ENCODE measurements at regions not wholly inside any gene's neighbourhood (a gene's known extent, or its start where the extent isn't known, plus 50 kb on each side); places are given as distances from the start of the nearest gene placed in this dataset.

DNA sequence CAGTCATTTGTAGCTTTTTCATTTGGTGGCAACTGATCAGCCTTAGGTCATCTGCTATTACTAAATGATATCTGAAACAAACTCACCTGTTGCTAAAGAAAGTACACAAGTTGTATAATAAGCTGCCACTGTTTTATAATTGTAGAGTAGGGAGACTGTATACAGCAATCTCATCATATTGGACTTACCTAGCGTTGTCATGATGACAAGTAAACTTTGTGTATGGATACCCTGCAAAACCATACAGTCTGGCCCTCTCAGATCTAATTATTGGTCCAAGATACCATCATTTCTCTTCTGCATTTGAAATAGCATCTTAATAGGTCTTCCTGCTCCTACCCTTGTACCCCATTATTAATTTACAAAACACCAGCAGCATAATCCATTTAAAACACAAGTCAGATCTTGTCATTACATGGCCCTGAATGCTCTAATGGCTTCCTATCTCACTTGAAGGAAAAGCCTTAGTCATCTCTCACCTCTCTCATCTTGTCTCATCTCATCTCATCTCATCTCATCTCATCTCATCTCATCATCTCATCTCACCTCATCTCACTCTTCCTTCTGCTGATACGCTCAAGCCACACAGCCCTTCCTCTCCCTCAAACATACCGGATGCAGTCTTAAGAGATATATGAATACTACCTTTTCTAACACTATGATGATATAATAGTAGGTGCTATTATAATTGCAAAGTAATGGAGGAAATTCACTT is 540.6 kb downstream of the MDFIC start:
- Histone ChIP-seq H3K27ac (ENCODE audit: low read depth, low read length, poor library complexity, severe bottlenecking) (no peak overlapping the region), H2AFZ (ENCODE audit: low read length) (no peak overlapping the region), H3K4me3 (ENCODE audit: low read depth, low read length, poor library complexity, severe bottlenecking) (no peak overlapping the region), H3K36me3 (ENCODE audit: insufficient read depth, low read length) (no peaks in the 10 kb centered on the region), H3K27me3 (ENCODE audit: insufficient read depth, low read length) (no peaks in the 10 kb centered on the region), H3K79me2 (ENCODE audit: insufficient read depth, low read length) (no peaks in the 10 kb centered on the region), H3K9me3 (ENCODE audit: low read length) (no peaks in the 10 kb centered on the region), H3K4me2 (ENCODE audit: low read length) (no peak overlapping the region), H3F3A (ENCODE audit: insufficient read depth, low read length) (no peaks in the 10 kb centered on the region), H3K9me2 (ENCODE audit: low read depth, low read length) (peaks cover 4% of the 10 kb centered on the region; the same call in 1 of the 2 replicates), H3K9ac (ENCODE audit: low read length) (no peak overlapping the region), H4K20me1 (ENCODE audit: insufficient read depth, low read length) (no peaks in the 10 kb centered on the region), H3K4me1 (ENCODE audit: insufficient read depth, low read length, severe bottlenecking) (no peaks in the 10 kb centered on the region)
- TF ChIP-seq, protein P1, sequence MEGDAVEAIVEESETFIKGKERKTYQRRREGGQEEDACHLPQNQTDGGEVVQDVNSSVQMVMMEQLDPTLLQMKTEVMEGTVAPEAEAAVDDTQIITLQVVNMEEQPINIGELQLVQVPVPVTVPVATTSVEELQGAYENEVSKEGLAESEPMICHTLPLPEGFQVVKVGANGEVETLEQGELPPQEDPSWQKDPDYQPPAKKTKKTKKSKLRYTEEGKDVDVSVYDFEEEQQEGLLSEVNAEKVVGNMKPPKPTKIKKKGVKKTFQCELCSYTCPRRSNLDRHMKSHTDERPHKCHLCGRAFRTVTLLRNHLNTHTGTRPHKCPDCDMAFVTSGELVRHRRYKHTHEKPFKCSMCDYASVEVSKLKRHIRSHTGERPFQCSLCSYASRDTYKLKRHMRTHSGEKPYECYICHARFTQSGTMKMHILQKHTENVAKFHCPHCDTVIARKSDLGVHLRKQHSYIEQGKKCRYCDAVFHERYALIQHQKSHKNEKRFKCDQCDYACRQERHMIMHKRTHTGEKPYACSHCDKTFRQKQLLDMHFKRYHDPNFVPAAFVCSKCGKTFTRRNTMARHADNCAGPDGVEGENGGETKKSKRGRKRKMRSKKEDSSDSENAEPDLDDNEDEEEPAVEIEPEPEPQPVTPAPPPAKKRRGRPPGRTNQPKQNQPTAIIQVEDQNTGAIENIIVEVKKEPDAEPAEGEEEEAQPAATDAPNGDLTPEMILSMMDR (IDR thresholded peaks at IDR 0.05; ENCODE audit: low read length): no peak
- TF ChIP-seq EZH2 (IDR thresholded peaks at IDR 0.05; ENCODE audit: borderline replicate concordance, low read length): no peak

DNA sequence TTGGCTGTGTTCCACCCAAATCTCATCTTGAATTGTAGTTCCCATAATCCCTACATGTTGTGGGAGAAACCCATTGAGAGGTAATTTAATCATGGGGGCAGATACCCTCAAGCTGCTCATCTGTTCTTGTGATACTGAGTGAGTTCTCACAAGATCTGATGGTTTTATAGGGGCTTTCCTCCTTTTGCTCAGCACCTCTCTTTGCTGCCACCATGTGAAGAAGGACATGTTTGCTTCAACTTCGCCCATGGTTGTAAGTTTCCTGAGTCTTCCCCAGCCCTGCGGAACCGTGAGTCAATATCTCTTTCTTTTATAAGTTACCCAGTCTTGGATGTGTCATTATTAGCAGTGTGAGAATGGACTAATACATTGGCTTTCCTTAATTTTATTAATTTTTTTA is 527.8 kb downstream of the MDFIC start:
- H3K9me2 ChIP-seq (ENCODE audit: low read depth, low read length): 0 out of 2 replicates have a peak, but pooled peaks cover 3% of the 10 kb centered on the region
- no peak for TF ChIP-seq EZH2 (IDR thresholded peaks at IDR 0.05; ENCODE audit: borderline replicate concordance, low read length)
- TF ChIP-seq, protein P1 (IDR thresholded peaks at IDR 0.05; ENCODE audit: low read length): no peak
- H3K36me3 ChIP-seq (ENCODE audit: insufficient read depth, low read length): no peaks in the 10 kb centered on the region
- no peak overlapping the region for H3K9ac ChIP-seq (ENCODE audit: low read length)
- H3K27ac ChIP-seq (ENCODE audit: low read depth, low read length, poor library complexity, severe bottlenecking): no peak overlapping the region
- H2AFZ ChIP-seq (ENCODE audit: low read length): no peak overlapping the region
- H3K9me3 ChIP-seq (ENCODE audit: low read length): no peaks in the 10 kb centered on the region
- no peaks in the 10 kb centered on the region for H3F3A ChIP-seq (ENCODE audit: insufficient read depth, low read length)
- H3K79me2 ChIP-seq (ENCODE audit: insufficient read depth, low read length): no peaks in the 10 kb centered on the region
- no peaks in the 10 kb centered on the region for H4K20me1 ChIP-seq (ENCODE audit: insufficient read depth, low read length)
- H3K27me3 ChIP-seq (ENCODE audit: insufficient read depth, low read length): no peaks in the 10 kb centered on the region
- H3K4me3 ChIP-seq (ENCODE audit: low read depth, low read length, poor library complexity, severe bottlenecking): no peak overlapping the region
- H3K4me2 ChIP-seq (ENCODE audit: low read length): no peak overlapping the region
- H3K4me1 ChIP-seq (ENCODE audit: insufficient read depth, low read length, severe bottlenecking): no peaks in the 10 kb centered on the region

DNA sequence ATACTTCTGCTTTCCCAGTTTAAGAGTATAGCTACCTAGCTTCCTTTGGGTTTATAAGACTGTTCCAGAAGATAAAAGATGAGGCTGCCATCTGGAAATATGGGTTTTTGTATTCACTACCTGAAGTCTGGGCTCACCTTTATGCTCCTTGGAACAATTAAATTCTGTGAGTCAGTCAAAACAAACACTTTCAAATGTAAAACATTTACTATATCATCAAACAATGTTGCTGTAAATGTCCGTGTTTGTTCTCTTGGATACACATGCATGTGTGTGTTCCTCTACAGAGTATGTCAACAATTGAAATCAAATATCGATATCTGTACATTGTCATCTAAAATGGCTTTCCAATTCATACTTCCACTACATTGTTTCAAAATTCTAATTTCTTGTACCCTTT is 525.6 kb downstream of the MDFIC start:
- TF ChIP-seq, protein P1 (IDR thresholded peaks at IDR 0.05; ENCODE audit: low read length): no peak
- TF ChIP-seq EZH2 (IDR thresholded peaks at IDR 0.05; ENCODE audit: borderline replicate concordance, low read length): no peak
- H3K4me2 ChIP-seq (ENCODE audit: low read length): no peak overlapping the region
- no peaks in the 10 kb centered on the region for H3F3A ChIP-seq (ENCODE audit: insufficient read depth, low read length)
- no peaks in the 10 kb centered on the region for H4K20me1 ChIP-seq (ENCODE audit: insufficient read depth, low read length)
- no peaks in the 10 kb centered on the region for H3K4me1 ChIP-seq (ENCODE audit: insufficient read depth, low read length, severe bottlenecking)
- H3K36me3 ChIP-seq (ENCODE audit: insufficient read depth, low read length): no peaks in the 10 kb centered on the region
- 0 out of 2 replicates have a peak, but pooled peaks cover 3% of the 10 kb centered on the region for H3K9me2 ChIP-seq (ENCODE audit: low read depth, low read length)
- H3K27me3 ChIP-seq (ENCODE audit: insufficient read depth, low read length): no peaks in the 10 kb centered on the region
- no peaks in the 10 kb centered on the region for H3K9me3 ChIP-seq (ENCODE audit: low read length)
- H2AFZ ChIP-seq (ENCODE audit: low read length): no peak overlapping the region
- no peak overlapping the region for H3K27ac ChIP-seq (ENCODE audit: low read depth, low read length, poor library complexity, severe bottlenecking)
- no peaks in the 10 kb centered on the region for H3K79me2 ChIP-seq (ENCODE audit: insufficient read depth, low read length)
- H3K4me3 ChIP-seq (ENCODE audit: low read depth, low read length, poor library complexity, severe bottlenecking): no peak overlapping the region
- H3K9ac ChIP-seq (ENCODE audit: low read length): no peak overlapping the region

Measured in OCI-LY1 (cell line).